Nucleus accumbens (tissue), 56 donors: ENCODE measurements at regions not wholly inside any gene's neighbourhood (a gene's known extent, or its start where the extent isn't known, plus 50 kb on each side); places are given as distances from the start of the nearest gene placed in this dataset.
"Not testable (repeated sequence)": the region's sequence is repeated elsewhere in the genome, so short reads cannot be mapped to it uniquely, and the experiment has no call there.

Experiments used
- DNase-seq, 56 donors: peaks; one replicate each; lab custom pipeline; 2025; lab: John Stamatoyannopoulos, UW

DNA sequence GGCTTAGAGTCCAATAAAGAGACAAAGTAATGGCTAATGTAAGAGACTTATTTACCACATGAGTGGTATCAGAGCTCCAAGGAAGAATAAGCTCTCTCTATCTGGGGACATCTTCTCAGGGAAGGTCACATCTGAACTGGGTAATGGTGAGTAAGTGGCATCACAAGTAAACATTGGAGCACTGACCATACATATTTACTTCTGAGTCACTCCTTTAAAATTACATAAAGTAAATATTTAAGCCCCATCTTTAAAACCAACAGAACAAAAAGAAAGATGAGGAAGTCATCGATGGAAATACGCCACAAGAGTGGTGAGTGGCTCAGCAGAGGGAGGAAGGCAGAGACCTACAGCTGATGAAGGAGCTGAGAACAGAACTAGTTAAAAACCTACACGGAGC is 159.9 kb downstream of the DUSP6 start:
- DNase-seq: no peak

DNA sequence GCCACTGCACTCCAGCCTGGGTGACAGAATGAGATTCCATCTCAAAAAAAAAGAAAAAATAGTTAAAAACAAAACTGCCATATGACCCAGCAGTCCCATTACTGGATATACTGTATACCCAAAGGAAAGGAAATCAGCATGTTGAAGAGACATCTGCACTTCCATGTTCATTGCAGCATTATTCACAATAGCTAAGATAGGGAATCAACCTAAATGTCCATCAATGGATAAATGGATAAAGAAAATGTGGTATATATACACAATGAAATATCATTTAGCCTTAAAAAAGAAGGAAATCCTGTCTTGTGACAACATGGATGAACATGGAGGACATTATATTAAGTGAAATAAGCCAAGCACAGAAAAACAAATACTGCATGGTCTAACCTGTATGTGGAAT is 160.7 kb downstream of the DUSP6 start:
- DNase-seq: not testable (repeated sequence)

DNA sequence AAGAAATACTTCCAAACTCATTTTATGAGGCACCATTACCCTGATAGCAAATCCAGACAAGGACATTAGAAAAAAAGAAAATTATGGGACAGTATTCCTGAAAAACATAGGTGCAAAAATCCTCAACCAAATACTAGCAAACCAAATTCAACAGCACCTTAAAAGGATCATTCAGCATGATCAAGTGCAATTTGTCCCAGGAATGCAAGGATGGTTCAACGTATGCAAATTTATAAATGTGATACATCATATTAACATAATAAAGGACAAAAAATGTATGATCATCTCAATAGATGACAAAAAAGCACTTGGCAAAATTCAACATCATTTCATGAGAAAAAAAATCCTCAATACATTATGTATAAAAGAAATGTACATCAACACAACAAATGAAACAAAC is 162.9 kb downstream of the DUSP6 start:
- DNase-seq: no peak

DNA sequence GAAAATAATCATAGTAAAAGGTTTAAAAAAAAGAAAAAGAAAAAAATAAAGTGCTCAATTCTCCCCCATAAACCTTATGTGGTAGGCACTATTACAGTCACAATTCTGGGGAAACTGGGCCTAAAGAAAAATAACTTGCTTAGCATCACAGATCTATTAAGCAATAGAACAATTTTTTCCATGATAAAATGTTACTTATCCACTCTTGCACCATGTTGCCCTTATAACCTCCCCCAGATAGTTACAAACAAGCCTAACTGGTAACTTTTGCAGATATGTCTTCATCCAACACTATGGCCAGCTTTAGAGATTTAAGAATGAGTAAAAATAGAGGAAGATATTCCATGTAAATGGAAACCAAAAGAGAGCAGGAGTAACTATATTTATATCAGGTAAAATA is 164.8 kb downstream of the DUSP6 start:
- no peak for DNase-seq

DNA sequence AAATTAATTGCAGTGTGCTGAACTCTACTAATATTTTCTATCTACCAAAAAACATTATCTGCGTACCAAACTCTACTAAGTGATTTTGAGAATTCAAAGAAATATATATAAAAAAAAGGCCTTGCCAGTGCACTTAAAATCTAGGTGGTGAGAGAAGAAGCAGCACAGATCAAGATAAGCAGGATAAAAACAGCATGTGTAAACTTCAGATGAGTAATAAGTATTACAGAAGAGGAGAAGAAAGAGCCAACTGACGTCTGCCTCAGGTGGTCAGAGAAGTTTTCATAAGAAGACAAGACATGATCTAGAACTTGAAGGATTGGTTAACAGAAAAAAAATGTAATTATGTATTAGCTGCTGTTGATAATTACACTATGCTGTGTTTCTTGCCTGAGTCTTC is 166.4 kb downstream of the DUSP6 start:
- DNase-seq: no peak

DNA sequence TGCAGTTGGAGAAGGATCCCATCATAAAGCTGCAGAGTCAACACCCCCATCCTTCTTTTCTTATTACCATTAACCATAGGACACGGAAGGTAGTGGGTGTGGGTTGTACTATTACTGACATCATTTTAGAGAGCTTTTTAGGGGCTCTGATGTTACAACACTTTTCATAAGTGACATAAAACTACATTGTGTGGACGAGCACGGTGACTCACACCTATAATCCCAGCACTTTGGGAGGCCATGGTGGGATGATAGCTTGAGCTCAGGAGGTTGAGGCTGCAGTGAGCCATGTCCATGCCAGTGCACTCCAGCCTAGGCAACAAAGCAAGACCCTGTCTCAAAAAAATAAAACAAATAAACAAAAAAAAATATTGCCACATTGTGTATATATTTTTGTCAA is 167.1 kb downstream of the DUSP6 start:
- no peak for DNase-seq

DNA sequence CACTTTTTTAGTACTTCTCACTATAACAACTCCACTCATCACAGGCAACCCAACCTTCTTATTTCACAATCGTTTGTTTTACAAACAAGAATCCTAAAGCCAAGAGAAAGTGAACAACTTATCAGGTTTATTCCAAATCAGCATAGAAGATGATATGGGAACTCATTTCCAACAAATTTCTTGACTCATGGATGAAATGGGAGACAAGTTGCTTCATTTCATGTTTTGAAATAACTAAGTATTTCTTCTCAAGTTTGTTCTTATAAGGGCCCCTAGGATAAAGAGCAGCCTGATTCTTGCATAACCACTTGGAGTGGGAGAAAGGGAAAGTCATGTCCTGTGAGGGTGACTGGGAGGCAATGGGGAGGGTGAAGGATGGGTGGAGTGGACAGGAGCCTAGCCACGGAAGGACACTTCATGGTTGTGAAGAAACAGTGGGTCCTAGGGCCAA is 168.3 kb downstream of the DUSP6 start:
- no peak for DNase-seq

DNA sequence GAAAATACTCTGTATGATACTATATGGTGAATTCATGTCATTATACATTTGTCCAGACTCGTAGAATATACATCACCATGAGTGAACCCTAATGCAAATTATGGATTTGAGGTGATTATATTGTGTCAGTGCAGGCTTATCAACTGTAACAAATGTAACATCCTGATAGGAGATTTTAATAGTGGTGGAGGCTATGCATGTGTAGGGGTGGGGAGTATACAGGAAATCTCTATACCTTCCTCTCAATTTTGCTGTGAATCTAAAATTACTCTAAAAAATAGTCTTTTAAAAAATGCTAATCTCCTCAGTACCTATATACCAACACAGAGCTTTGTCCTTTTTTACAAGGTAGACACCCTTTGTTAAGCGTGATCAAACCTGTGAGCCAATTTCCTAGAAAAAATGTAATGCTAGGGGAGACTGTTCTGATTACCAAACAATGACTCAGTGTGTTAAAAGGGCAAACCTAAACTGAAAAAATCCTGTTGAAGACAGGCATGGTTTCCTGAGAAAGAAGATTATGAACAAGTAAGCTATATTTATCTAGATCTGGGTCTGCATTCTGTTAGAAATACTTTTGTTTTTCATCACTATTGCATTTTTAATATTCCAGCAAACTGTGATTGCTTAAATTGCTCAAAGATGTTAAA is 170.9 kb downstream of the DUSP6 start:
- DNase-seq: no peak

DNA sequence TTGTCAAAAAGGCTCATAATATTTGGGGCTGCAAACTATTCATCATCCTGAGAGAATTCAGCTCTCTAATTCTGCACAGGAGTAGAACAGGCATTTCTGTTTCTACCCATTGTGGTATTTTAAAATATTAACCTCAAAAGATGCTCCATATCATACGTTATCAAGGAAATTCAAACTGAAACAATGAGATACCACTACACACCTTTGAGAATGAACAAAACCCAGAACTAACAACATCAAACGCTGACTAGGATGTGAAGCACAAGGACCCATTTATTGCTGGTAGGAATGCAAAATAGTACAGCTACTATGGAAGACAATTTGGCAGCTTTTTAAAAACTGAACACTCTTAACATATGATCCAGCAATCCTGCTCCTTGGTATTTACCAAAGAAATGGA is 171.8 kb downstream of the DUSP6 start:
- DNase-seq: no peak

DNA sequence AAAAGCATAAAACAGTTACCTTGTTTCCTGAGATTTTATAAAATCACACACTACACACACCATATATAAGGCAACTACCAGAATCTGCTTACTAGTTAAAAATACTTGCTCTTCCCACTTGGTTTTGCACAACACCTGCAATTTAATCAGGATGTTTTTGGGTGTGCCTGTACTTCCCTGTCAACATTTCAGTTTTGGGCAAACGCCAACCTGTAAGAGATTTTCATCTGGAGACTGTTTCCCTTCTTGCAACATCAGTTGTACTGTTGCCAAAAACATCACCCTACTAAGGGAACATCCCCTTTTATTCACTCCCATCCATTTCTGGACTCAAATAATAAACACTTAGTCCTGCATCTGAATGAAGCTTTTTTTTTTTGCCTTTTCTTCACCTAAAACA is 172.3 kb downstream of the DUSP6 start:
- DNase-seq: no peak

DNA sequence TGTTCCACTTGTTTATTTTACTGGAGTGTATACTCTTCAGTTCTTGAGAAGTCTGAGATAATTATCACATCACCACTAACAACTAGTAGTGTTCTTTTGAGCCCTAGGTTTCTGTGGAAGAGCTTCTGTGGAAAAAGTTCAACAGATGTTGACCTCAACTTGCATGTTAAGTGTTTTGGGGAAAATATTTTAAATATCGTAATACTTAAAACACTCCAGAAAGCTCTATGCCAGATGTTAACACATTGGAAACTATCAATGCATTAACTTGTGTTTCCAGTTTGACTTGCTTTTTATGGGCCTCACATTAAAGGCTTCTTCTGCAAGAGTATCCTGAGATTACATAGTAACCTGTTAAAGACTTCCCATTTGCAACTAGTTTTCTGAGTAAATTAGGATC is 173.1 kb downstream of the DUSP6 start:
- no peak for DNase-seq

DNA sequence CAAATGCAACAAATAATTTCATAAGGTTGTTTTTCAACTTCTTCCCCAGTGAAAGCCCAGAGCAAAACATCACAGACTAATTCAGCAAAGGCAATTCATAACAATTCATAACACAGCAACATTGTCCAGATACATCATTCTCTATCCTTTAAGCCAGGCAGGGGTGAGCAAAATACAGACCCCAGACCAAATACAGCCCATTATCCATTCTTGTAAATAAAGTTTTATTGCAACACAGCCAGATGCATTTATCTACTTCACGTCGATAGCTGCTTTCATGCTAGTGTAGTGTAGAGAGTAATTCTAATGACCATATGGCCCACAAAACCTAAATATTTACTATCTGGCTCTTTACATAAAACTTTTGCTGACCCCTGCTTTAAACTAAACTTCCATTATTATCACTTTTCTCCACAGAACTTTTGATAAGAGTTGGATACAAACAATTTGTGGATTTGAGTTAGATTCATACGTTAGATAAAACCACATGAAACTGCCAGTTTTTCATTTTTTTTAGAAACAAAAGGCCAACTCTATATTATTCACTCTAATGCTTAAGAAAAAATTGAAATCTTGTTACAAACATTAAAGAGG is 174.4 kb downstream of the DUSP6 start:
- DNase-seq: no peak

DNA sequence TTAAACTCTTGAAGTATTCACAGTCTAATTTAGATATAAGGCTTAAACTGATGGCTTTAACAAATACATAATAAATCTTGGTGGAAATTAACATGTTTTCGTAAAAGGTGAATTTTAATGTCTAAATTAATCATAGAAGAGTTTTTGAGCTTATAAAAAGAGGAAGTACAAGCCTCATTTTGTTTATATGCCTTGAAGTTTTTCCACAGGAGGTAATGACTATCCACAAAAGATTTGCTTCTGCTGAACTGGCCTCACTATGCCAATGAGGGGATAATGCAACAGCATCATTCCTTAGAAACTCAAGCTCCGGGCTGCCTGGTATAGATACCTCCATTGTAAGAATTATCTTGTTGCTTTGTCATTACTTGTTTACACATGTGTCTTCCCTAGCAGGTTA is 175.6 kb downstream of the DUSP6 start:
- DNase-seq: no peak

DNA sequence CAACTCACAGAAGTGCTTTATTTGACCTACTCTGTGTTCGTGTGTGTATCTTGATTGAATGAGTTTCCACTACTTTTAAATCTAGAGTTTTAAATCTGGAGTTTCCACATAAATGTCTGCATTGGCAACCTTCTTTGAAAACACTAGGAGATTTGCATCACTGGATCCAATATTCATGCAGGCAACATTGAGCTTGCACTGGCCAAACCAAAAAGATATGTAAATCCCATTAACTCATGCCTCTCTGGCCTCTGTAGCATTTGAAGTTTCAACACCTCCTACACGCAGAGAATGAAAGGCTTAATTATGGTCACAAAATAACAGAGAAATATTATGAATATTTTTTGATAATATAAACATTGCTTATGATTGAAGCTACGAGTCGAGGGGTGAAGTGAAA is 178.6 kb downstream of the DUSP6 start:
- DNase-seq: no peak

DNA sequence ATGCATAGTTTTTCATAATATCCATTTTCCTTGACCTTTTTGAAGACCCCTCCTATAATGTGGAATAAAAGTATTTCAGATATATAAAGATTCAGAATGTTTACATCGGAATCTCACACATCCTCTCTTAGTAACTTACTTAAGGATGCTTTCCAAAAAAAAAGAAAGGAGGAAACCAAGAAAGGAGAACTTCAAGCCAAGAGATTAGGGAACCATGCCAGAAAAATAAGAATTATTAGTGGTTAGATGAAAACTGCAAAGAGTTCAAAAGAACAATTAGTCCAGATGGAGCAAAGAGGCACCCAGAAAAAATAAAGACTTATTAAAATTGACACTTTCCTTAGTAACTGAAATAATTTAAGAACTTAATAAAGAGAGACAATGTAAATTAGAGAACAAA is 179.2 kb downstream of the DUSP6 start:
- DNase-seq: no peak

DNA sequence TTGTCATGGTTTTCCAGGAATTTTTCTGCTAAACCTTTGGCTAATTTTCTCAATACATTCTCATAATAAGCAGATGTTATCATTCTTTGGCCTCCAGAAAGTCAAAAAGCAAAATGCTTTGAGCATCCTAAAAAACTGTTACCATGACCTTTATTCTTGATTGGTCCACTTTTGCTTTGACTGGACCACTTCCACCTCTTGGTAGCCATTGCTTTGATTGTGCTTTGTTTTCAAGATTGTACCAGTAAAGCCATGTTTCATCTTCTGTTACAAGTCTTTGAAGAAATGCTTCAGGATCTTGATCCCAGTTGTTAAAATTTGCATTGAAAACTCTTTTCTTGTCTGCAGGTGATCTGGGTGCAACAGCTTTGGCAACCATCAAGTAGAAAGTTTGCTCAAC is 180.1 kb downstream of the DUSP6 start:
- DNase-seq: no peak

DNA sequence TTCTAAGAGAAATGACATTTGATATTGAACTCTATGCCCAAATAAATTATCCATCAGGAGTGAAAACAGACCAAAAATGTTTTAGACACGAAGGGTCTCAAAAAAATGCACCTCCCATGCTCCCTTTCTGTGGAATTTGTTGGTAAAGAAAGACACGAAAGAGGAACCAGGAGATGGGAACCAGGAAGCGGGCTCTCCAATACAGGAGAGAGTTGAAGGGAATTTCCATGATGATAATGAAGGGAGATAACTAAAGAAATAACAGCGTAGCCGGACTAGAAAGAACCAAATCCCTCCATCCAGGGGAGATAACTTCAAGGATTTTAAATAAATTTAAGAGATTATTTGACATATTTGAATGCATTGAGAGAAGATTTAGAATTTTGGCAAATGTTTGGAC is 183.0 kb downstream of the DUSP6 start:
- no peak for DNase-seq

DNA sequence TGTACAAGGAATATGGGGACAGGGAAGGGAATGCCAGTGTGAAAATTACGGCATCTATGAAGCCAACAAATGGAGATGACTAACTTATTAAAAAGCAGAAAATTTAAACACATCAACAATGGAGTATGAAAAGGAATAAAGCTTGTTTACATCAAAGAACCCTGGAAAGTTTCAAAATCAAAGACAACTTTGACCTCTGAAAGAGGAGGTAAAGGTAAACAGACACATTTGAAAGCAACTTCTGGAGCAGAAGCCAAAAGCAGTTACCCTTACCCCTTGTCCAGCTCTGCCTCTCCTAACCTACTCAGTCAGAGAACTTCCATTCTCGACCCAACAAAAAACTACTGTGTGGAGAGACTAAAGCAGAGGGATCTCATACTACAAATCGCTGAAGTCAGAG is 184.3 kb downstream of the DUSP6 start:
- no peak for DNase-seq

DNA sequence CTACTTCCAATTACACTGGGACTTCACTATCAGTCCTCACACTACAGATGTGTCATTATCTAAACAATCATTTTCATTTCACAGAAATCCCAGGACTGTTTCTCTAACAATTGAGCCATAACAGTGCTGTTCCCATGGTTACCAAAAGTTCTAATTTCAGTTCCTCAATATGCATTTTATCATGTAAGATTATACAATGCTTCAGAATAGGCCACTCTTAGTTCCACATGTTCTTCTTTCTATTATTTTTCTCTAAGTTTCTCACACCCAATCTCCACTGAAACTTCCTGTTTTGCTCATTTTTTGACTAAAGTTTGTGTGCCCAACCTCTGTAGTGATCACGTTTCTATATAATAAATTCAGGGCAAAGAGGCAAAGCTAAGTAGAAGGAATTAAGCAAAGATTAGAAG is 185.8 kb downstream of the DUSP6 start:
- DNase-seq: no peak

DNA sequence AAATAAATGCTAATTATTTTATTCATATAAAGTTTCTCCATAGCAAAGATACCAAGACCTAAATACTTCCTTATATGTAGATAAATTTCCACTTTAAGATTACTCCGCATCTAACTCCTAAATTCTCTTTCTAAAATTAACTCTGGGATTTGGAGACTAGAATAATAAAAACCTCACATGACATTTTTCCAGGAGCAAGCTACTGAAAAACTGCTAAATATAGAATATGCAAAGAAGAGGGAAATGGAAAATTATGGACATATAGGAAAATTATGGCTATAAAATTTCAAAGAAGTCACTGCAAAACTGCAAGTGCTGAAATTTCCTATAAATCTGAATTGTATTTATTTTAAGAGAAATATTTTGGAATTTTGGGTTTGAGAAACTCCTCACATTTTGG is 186.2 kb downstream of the DUSP6 start:
- no peak for DNase-seq

DNA sequence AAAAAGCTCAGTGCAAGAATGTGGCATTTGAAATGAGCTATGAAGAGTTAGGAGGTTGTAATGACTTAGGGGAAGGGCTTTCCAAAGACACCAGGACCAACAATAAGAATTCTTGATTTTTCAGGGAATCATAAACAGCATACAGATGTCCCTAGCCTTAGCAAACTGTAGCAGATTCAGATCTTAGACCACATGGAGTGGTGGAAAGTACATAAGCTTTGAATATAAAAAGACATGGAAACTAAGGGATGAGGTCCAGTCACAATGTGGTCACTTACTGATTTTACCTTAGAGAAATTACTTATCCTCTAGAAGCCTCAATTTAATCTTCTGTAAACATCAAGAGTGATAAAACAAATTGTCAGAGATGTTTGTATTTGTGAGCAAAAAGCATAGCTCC is 186.6 kb downstream of the DUSP6 start:
- no peak for DNase-seq

DNA sequence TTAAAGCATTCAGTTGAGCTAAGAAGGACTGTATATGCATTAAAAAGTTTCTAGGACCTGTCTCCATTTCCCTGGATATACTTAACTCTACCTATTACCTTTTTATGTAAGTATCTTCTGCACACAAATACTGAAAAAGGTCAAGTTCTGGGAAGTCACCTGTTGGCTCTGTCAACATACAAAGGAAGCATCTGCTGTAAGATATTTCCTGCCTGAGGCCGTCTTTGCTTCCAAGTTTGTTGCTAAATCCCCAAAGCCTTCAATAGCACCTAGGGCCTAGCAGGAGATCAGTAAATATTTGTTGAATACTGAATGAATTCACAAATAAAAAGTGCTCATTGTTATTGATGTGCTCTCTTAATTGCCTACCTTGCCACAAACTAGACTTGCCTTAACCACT is 188.4 kb downstream of the DUSP6 start:
- no peak for DNase-seq
